ENCODE measurements at regions not wholly inside any gene's neighbourhood (a gene's known extent, or its start where the extent isn't known, plus 50 kb on each side); places are given as distances from the start of the nearest gene placed in this dataset.

- no peaks in the 10 kb centered on the region for H3K4me1 ChIP-seq
- H3K9me3 ChIP-seq, result no peaks in the 10 kb centered on the region
- H3K4me3 ChIP-seq, result no peak overlapping the region
- no peak for TF ChIP-seq CTCF (IDR thresholded peaks at IDR 0.05)
- H3K27ac ChIP-seq, result no peak overlapping the region
- DNase-seq, result no peak
- intact Hi-C loops (cut with DNase I), result no loop called here
- no peak for ATAC-seq
- H3K36me3 ChIP-seq, result no peaks in the 10 kb centered on the region
- no peaks in the 10 kb centered on the region for H3K27me3 ChIP-seq
Observed at GRCh38 chr20:48222595-48223180, 437.4 kb upstream of the SULF2 start.

GRCh38 chr20:48220033-48220633 is 434.9 kb upstream of the SULF2 start:
- Histone ChIP-seq H3K36me3 (no peaks in the 10 kb centered on the region), H3K27me3 (peaks cover 0 to 4% of the 10 kb centered on the region in 2 donors), H3K4me1 (no peaks in the 10 kb centered on the region), H3K4me3 (no peak overlapping the region), H3K27ac (no peak overlapping the region), H3K9me3 (no peaks in the 10 kb centered on the region)
- ATAC-seq (no peak), DNase-seq (no peak)
- TF ChIP-seq CTCF (IDR thresholded peaks at IDR 0.05), result no peak
- intact Hi-C loops (cut with DNase I), result no loop called here

- Histone ChIP-seq H3K27ac (no peak overlapping the region), H3K27me3 (peaks cover 0 to 4% of the 10 kb centered on the region in 2 donors), H3K36me3 (no peaks in the 10 kb centered on the region), H3K4me1 (no peaks in the 10 kb centered on the region), H3K4me3 (no peak overlapping the region), H3K9me3 (no peaks in the 10 kb centered on the region)
- TF ChIP-seq CTCF (IDR thresholded peaks at IDR 0.05), result no peak
- ATAC-seq (no peak), DNase-seq (no peak)
- intact Hi-C loops (cut with DNase I), result no loop called here
Observed at GRCh38 chr20:48219306-48219705, 434.0 kb upstream of the SULF2 start.

GRCh38 chr20:48217190-48217589 is 431.9 kb upstream of the SULF2 start:
- Histone ChIP-seq H3K27me3 (peaks cover 0 to 4% of the 10 kb centered on the region in 2 donors), H3K27ac (no peak overlapping the region), H3K9me3 (no peaks in the 10 kb centered on the region), H3K4me1 (no peaks in the 10 kb centered on the region), H3K4me3 (no peak overlapping the region), H3K36me3 (no peaks in the 10 kb centered on the region)
- ATAC-seq (no peak), DNase-seq (no peak)
- intact Hi-C loops (cut with DNase I), result no loop called here
- no peak for TF ChIP-seq CTCF (IDR thresholded peaks at IDR 0.05)

- Histone ChIP-seq H3K27ac (no peak overlapping the region), H3K9me3 (no peaks in the 10 kb centered on the region), H3K4me3 (no peak overlapping the region), H3K27me3 (peaks cover 0 to 4% of the 10 kb centered on the region in 2 donors), H3K4me1 (no peaks in the 10 kb centered on the region), H3K36me3 (no peaks in the 10 kb centered on the region)
- intact Hi-C loops (cut with DNase I), result no loop called here
- ATAC-seq (no peak), DNase-seq (no peak)
- TF ChIP-seq CTCF (IDR thresholded peaks at IDR 0.05), result no peak
Observed at GRCh38 chr20:48215536-48215935, 430.3 kb upstream of the SULF2 start.
